Left lung (tissue), 4 donors: ENCODE measurements at regions not wholly inside any gene's neighbourhood (a gene's known extent, or its start where the extent isn't known, plus 50 kb on each side); places are given as distances from the start of the nearest gene placed in this dataset.
"Not testable (repeated sequence)": the region's sequence is repeated elsewhere in the genome, so short reads cannot be mapped to it uniquely, and the experiment has no call there.

ENCODE experiments used
- ATAC-seq: fragments of 200-7000 bp; cut with Tn5 transposase; one replicate; pipeline ENCODE4 v1.9.1; 2020; ENCODE audit warnings: moderate library complexity
- DNase-seq, 4 donors: peaks; one replicate each; pipeline ENCODE4 v3.0.0-alpha.2; 2013 to 2020
- H3K27ac ChIP-seq, 2 donors: fragments of 200-600 bp; sonication (generic) in 1 of 2; one replicate each; pipeline versions ENCODE4 v1.5.0 to v1.8.0; 2020 to 2021
- H3K27me3 ChIP-seq, 2 donors: fragments of 200-600 bp; sonication (generic) in 1 of 2; one replicate each; pipeline versions ENCODE4 v1.5.0 to v1.8.0; 2020 to 2021
- H3K36me3 ChIP-seq, 2 donors: fragments of 200-600 bp; sonication (generic) in 1 of 2; one replicate each; pipeline versions ENCODE4 v1.5.0 to v1.8.0; 2020 to 2021
- H3K4me1 ChIP-seq, 2 donors: fragments of 200-600 bp; one replicate each; pipeline ENCODE4 v1.8.0; 2021
- H3K4me3 ChIP-seq, 2 donors: fragments of 200-600 bp; sonication (generic) in 1 of 2; one replicate each; pipeline versions ENCODE4 v1.5.0 to v1.8.0; 2020 to 2021; ENCODE audit warnings: mild to moderate bottlenecking in 1 of 2
- H3K9me3 ChIP-seq, 2 donors: fragments of 200-600 bp; sonication (generic) in 1 of 2; one replicate each; pipeline versions ENCODE4 v1.5.0 to v1.8.0; 2020 to 2021
- intact Hi-C, 2 donors: fragments of 100-400 bp; cut with DNase I; formaldehyde crosslinking; loops; one replicate each; pipeline versions ENCODE4 v1.11.2 to v1.14.2; 2022
- TF ChIP-seq, protein P1 (sequence below), 2 donors: fragments of 200-600 bp; sonication (generic) in 1 of 2; IDR thresholded peaks; one replicate each; pipeline versions ENCODE4 v1.5.0 to v1.8.0; 2021; ENCODE audit warnings: antibody characterized with exemption in 2 of 2
- donor health status: DM: no; HTN: yes; CAD: no.
- donor health status: DM: no; HTN: no; CAD: no.

DNA sequence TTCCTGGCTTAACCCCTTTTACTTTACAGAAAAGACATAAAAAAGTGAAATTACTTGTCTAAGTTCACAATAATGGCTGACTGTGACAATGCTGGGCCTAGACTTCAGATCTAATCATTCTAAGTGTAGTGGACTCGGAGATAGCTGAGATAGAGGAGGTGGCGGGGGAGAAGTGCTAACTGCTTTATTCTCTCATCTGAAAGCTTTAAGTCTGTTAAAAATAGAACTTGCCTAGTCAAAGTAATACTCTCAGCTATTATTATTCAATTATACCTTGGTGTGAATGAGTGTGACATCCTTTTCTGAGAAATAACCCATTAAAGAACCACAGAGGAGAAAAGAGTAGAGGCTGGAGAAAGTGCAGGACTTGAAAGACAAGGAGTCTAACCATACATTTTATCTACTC, 96.1 kb upstream of the OLIG2 start:
- H3K4me1 ChIP-seq, result peaks cover 0 to 10% of the 10 kb centered on the region in 2 donors
- no peaks in the 10 kb centered on the region for H3K27me3 ChIP-seq
- ATAC-seq, result no peak
- no peak for DNase-seq
- intact Hi-C loops, result no loop called here
- no peak overlapping the region for H3K27ac ChIP-seq
- TF ChIP-seq, protein P1, sequence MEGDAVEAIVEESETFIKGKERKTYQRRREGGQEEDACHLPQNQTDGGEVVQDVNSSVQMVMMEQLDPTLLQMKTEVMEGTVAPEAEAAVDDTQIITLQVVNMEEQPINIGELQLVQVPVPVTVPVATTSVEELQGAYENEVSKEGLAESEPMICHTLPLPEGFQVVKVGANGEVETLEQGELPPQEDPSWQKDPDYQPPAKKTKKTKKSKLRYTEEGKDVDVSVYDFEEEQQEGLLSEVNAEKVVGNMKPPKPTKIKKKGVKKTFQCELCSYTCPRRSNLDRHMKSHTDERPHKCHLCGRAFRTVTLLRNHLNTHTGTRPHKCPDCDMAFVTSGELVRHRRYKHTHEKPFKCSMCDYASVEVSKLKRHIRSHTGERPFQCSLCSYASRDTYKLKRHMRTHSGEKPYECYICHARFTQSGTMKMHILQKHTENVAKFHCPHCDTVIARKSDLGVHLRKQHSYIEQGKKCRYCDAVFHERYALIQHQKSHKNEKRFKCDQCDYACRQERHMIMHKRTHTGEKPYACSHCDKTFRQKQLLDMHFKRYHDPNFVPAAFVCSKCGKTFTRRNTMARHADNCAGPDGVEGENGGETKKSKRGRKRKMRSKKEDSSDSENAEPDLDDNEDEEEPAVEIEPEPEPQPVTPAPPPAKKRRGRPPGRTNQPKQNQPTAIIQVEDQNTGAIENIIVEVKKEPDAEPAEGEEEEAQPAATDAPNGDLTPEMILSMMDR (IDR thresholded peaks at IDR 0.05), result no peak
- no peak overlapping the region for H3K4me3 ChIP-seq
- H3K36me3 ChIP-seq, result no peaks in the 10 kb centered on the region
- H3K9me3 ChIP-seq, result peaks cover 0 to 20% of the 10 kb centered on the region in 2 donors

GRCh38 chr21:32930673-32931072, 95.1 kb upstream of the OLIG2 start:
- peak in 2 of 4 donors; percentile 80 to 88 for DNase-seq
- ATAC-seq, result no peak
- intact Hi-C loops, result no loop called here
- H3K36me3 ChIP-seq, result no peaks in the 10 kb centered on the region
- no peak overlapping the region for H3K27ac ChIP-seq
- peaks cover 0 to 10% of the 10 kb centered on the region in 2 donors for H3K9me3 ChIP-seq
- peaks cover 0 to 10% of the 10 kb centered on the region in 2 donors for H3K4me1 ChIP-seq
- TF ChIP-seq, protein P1 (IDR thresholded peaks at IDR 0.05), result no peak
- no peaks in the 10 kb centered on the region for H3K27me3 ChIP-seq
- no peak overlapping the region for H3K4me3 ChIP-seq

DNA sequence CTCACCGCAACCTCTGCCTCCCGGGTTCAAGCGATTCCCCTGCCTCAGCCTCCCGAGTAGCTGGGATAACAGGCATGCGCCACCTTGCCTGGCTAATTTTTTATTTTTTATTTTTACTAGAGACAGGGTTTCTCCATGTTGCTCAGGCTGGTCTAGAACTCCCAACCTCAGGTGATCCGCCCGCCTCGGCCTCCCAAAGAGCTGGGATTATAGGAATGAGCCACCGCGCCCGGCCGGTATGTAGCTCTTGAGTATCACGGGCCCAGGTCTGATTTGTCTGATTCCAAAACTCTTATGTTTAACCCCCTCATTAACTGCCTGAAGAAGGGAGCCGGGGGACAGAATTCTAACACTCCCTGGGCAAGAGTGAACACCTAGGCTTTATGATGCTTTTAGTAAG, 91.7 kb upstream of the OLIG2 start:
- ATAC-seq, H3K27me3 ChIP-seq, H3K27ac ChIP-seq, intact Hi-C loops, H3K4me3 ChIP-seq, H3K9me3 ChIP-seq, H3K36me3 ChIP-seq, DNase-seq: not testable (repeated sequence)
- H3K4me1 ChIP-seq, result peaks cover 0 to 10% of the 10 kb centered on the region in 2 donors

- no peaks in the 10 kb centered on the region for H3K27me3 ChIP-seq
Observed at GRCh38 chr21:32934829-32935228, 90.9 kb upstream of the OLIG2 start.

GRCh38 chr21:32940079-32941014, 85.4 kb upstream of the OLIG2 start:
- DNase-seq, result peak in 2 of 4 donors; percentile 16 to 56
- Histone ChIP-seq H3K4me1 (no peaks in the 10 kb centered on the region), H3K27ac (no peak overlapping the region), H3K27me3 (no peaks in the 10 kb centered on the region), H3K9me3 (no peaks in the 10 kb centered on the region), H3K4me3 (no peak overlapping the region), H3K36me3 (no peaks in the 10 kb centered on the region)
- intact Hi-C loops, result no loop called here
- peak; percentile 91 for ATAC-seq
- TF ChIP-seq, protein P1 (IDR thresholded peaks at IDR 0.05), result peak; percentile 76 to 80

More at GRCh38 chr21:32934829-32935228, 90.9 kb upstream of the OLIG2 start:
- Histone ChIP-seq H3K4me1 (peaks cover 0 to 10% of the 10 kb centered on the region in 2 donors), H3K9me3 (no peaks in the 10 kb centered on the region), H3K4me3 (no peak overlapping the region), H3K27ac (no peak overlapping the region), H3K36me3 (no peaks in the 10 kb centered on the region)
- intact Hi-C loops, result no loop called here
- TF ChIP-seq, protein P1 (IDR thresholded peaks at IDR 0.05), result no peak
- ATAC-seq, result no peak
- no peak for DNase-seq
